Keratinocyte (primary cell): ENCODE measurements at regions not wholly inside any gene's neighbourhood (a gene's known extent, or its start where the extent isn't known, plus 50 kb on each side); places are given as distances from the start of the nearest gene placed in this dataset.

Source experiments
- DNase-seq: peaks from one replicate; pipeline ENCODE4 v3.0.0-alpha.2; 2011; ENCODE audit warnings: low read depth, missing footprints, low spot score
- FAIRE-seq: peaks from 2 replicates; lab custom pipeline; 2011; peaks lifted over from hg19 to GRCh38; lab: Jason Lieb, UNC
- H2AFZ ChIP-seq: 2 replicates; pipeline ENCODE4 v1.6.0; 2012; ENCODE audit warnings: low read length, control low read depth, inconsistent platforms; ENCODE audit not compliant: control insufficient read depth
- H3K27ac ChIP-seq: 2 replicates; pipeline ENCODE4 v1.5.1; 2011; ENCODE audit warnings: low read length; ENCODE audit not compliant: control insufficient read depth, insufficient read depth
- H3K27me3 ChIP-seq: 3 replicates; pipeline ENCODE4 v1.6.0; 2011; ENCODE audit warnings: low read length; ENCODE audit not compliant: control insufficient read depth, insufficient read depth; ENCODE audit errors: extremely low read depth
- H3K36me3 ChIP-seq, 2 experiments: 2 replicates in 1 of 2; 3 replicates in 1 of 2; pipeline ENCODE4 v1.5.1; 2011; ENCODE audit warnings: low read length in 2 of 2, mild to moderate bottlenecking in 1 of 2; ENCODE audit not compliant: control insufficient read depth in 2 of 2, insufficient read depth in 2 of 2; ENCODE audit errors: extremely low read depth in 1 of 2
- H3K4me1 ChIP-seq: 3 replicates; pipeline ENCODE4 v1.5.1; 2011; ENCODE audit warnings: low read length; ENCODE audit not compliant: control insufficient read depth, insufficient read depth; ENCODE audit errors: extremely low read depth
- H3K4me2 ChIP-seq: 3 replicates; pipeline ENCODE4 v1.6.0; 2011; ENCODE audit warnings: low read depth, low read length; ENCODE audit not compliant: control insufficient read depth, insufficient read depth; ENCODE audit errors: extremely low read depth
- H3K4me3 ChIP-seq, 3 experiments: fragments of 200-600 bp in 1 of 3; sonication (generic) in 1 of 3; 2 replicates in 2 of 3; 3 replicates in 1 of 3; pipeline ENCODE4 v1.5.1; 2011 to 2016; ENCODE audit warnings: low read length in 3 of 3, mild to moderate bottlenecking in 3 of 3, control low read depth in 2 of 3, inconsistent platforms in 1 of 3, low read depth in 1 of 3, mixed read lengths in 1 of 3, mixed run types in 1 of 3, moderate library complexity in 1 of 3; ENCODE audit not compliant: control insufficient read depth in 2 of 3, insufficient read depth in 2 of 3; ENCODE audit errors: extremely low read depth in 1 of 3
- H3K79me2 ChIP-seq: 2 replicates; pipeline ENCODE4 v1.6.0; 2012; ENCODE audit warnings: low read length; ENCODE audit not compliant: control insufficient read depth, insufficient read depth
- H3K9ac ChIP-seq: 3 replicates; pipeline ENCODE4 v1.6.0; 2011; ENCODE audit warnings: low read length; ENCODE audit not compliant: control insufficient read depth, insufficient read depth; ENCODE audit errors: extremely low read depth
- H3K9me1 ChIP-seq: 3 replicates; pipeline ENCODE4 v1.6.0; 2011; ENCODE audit warnings: low read length; ENCODE audit not compliant: control insufficient read depth, insufficient read depth; ENCODE audit errors: extremely low read depth
- H3K9me3 ChIP-seq: 2 replicates; pipeline ENCODE4 v1.5.1; 2012; ENCODE audit warnings: low read depth, low read length; ENCODE audit not compliant: control insufficient read depth
- H4K20me1 ChIP-seq: 3 replicates; pipeline ENCODE4 v1.6.0; 2011; ENCODE audit warnings: low read length; ENCODE audit not compliant: control insufficient read depth, insufficient read depth; ENCODE audit errors: extremely low read depth
- CTCF ChIP-seq, 3 experiments: IDR thresholded peaks in 1 of 3; conservative IDR thresholded peaks in 1 of 3; optimal IDR thresholded peaks in 1 of 3; 2 replicates in 2 of 3; 3 replicates in 1 of 3; pipeline versions ENCODE3 to v1.5.1; 2011; ENCODE audit warnings: low read length in 3 of 3, mild to moderate bottlenecking in 3 of 3, moderate library complexity in 2 of 3, control low read depth in 1 of 3, inconsistent platforms in 1 of 3; ENCODE audit not compliant: insufficient read depth in 2 of 3; ENCODE audit errors: extremely low read depth in 1 of 3
- EZH2 ChIP-seq: IDR thresholded peaks from one replicate; pipeline ENCODE4 v1.6.1; 2012; ENCODE audit warnings: inconsistent platforms, mild to moderate bottlenecking, low read length, moderate library complexity
- dilution Hi-C: fragments of 300-500 bp; cut with MboI; formaldehyde crosslinking; loops from one replicate; pipeline ENCODE4 v1.7.0; 2020; ENCODE audit warnings: low sequenced_read_pairs; ENCODE audit not compliant: extremely low pct_ligation_motif_present

GRCh38 chr11:80309301-80309700 is 868.5 kb upstream of the TENM4 start:
- no peak overlapping the region for H3K9ac ChIP-seq
- no peak overlapping the region for H3K4me3 ChIP-seq
- no peak for TF ChIP-seq EZH2
- no peak for TF ChIP-seq CTCF (optimal IDR thresholded peaks at IDR 0.05 in 1 of 3, IDR thresholded peaks at IDR 0.05 in 1 of 3, conservative IDR thresholded peaks at IDR 0.05 in 1 of 3; ENCODE audit: extremely low read depth in 1 of 3, insufficient read depth in 2 of 3, low read length in 3 of 3)
- H3K27ac ChIP-seq = no peak overlapping the region
- H3K79me2 ChIP-seq = no peaks in the 10 kb centered on the region
- no peak overlapping the region for H3K4me2 ChIP-seq
- H2AFZ ChIP-seq = no peak overlapping the region
- FAIRE-seq (no peak), DNase-seq (no peak)
- H3K9me3 ChIP-seq = no peaks in the 10 kb centered on the region
- H3K27me3 ChIP-seq = no peaks in the 10 kb centered on the region
- dilution Hi-C loops = no loop called here
- H4K20me1 ChIP-seq = no peaks in the 10 kb centered on the region
- no peaks in the 10 kb centered on the region for H3K4me1 ChIP-seq
- no peaks in the 10 kb centered on the region for H3K9me1 ChIP-seq
- no peaks in the 10 kb centered on the region for H3K36me3 ChIP-seq

GRCh38 chr11:80307676-80308075 is 866.8 kb upstream of the TENM4 start:
- no peak for TF ChIP-seq EZH2
- no peak for TF ChIP-seq CTCF (optimal IDR thresholded peaks at IDR 0.05 in 1 of 3, IDR thresholded peaks at IDR 0.05 in 1 of 3, conservative IDR thresholded peaks at IDR 0.05 in 1 of 3; ENCODE audit: extremely low read depth in 1 of 3, insufficient read depth in 2 of 3, low read length in 3 of 3)
- H3K27ac ChIP-seq = no peak overlapping the region

More at GRCh38 chr11:80307676-80308075, 866.8 kb upstream of the TENM4 start:
- Histone ChIP-seq H4K20me1 (no peaks in the 10 kb centered on the region), H3K9ac (no peak overlapping the region), H3K79me2 (no peaks in the 10 kb centered on the region), H3K36me3 (no peaks in the 10 kb centered on the region), H3K4me3 (no peak overlapping the region), H3K4me1 (no peaks in the 10 kb centered on the region), H3K4me2 (no peak overlapping the region), H2AFZ (no peak overlapping the region), H3K9me1 (no peaks in the 10 kb centered on the region), H3K9me3 (no peaks in the 10 kb centered on the region), H3K27me3 (no peaks in the 10 kb centered on the region)
- FAIRE-seq (no peak), DNase-seq (no peak)
- dilution Hi-C loops = no loop called here
